ENCODE measurements at regions not wholly inside any gene's neighbourhood (a gene's known extent, or its start where the extent isn't known, plus 50 kb on each side); places are given as distances from the start of the nearest gene placed in this dataset.

DNA sequence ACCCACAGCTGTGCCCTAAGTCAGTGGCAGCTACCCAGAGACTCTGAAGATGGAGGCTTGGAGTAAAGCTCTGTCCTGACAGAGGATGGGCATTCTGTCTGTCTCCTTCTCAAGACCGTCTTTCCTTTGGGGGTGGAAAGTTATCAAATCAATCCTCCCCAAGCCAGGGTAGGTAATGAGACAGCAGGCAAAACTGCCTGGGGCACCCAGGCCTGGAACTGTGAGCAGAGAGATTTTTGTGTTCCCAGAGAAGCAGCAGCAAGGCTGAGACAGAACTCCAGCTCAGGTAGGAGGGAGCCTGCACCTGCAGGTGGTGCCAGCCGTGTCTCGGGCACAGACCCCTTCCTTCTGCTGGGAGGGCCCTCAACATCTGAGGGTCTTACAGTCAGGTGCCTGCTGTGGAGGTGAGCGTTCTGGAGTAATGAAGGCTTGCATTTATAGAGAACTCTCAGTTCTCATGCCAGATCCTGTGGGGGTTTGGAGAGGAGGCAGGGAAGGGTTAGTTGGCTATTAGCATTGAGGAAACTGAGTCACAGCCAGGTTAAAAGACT, 95.6 kb downstream of the RIPK4 start:
- DNase-seq = no peak

DNA sequence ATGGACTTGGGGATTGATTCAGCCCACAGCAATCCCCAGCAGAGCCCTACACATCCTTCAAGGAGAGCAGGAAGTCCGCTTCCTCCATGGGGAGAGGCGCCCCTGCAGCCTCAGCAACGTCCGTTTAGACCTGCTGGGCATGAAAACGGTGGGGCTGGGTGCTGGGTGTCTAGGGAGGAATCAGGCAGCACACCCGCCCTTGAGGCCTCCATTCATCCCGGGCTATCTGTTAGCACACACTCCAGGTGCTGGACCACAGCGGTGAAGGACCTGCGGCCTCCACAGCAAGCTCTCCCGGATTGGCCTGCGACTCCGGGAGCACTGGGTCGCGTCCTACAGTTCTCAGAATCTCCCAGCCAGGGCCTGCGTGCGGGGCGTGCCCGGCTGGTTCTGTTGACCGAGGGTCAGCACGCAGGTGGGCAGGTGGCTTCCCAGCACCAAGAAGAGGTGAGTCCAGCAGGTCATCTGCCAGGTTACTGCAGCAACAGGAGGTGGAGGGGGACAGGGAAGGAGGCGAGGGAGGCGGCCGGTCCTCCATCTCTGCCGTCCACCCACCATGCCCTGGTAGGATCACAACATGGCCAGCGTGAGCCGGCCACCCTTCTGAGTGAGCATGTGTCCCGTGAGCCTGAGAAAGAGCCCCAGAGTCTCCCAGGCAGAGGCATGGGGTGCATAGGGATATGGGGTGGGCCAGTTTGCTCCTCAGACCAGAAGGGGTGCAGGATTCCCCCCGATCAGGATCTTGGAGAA, 96.6 kb downstream of the RIPK4 start:
- no peak for DNase-seq

DNA sequence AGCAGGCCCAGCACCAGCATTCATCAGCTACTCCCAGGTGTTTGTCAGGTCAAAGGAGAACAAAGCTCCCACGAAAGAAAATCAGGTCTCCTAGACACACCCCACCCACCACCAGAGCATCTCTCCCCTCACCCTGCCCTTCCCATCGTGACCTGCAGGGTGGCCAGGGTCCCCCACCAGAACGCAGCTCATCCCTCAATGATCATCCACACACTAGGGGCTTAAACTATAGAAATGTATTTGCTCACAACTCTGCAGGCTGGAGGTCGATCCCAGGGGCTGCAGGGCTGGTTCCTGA, 97.4 kb downstream of the RIPK4 start:
- DNase-seq = no peak

DNA sequence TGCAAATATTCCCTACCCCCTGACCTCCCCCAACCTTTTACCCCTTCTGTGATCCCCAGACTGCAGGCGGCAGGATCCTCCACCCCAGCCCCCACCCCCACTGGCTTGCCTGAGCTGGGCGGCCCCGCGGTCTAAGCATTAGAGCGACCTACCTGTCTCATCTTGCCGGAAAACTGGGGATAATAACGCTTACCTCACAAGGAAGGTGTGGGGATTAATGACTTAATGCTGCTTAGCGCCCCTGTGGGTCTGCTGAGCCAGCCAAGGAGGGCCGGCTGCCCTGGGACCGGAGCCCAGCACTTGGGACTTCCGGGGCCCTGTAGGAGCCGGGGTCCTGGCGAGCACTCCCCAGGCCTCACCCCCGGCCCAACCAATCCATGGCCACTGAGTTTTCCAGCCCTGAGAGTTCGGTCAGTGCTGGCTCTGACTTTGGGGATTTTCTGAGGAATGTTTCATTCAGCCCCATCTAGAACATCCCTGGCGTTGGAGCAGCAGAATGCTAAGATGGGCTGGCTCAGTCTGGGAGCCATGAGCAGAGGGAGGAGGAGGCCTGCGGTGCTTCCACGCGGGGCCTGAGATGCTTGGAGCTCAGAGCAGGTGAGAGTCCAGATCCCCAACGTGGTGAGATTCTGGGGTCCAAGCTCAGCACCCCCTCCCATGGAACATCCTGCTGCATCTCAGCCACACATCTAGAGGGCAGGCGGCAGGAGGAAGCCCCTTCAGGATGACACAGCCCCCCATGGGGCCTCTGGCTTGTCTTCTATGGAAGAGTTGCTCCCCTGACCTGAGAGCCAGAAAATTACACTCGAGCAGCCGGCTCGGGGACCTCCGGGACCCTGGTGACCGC, 97.9 kb downstream of the RIPK4 start:
- no peak for DNase-seq

DNA sequence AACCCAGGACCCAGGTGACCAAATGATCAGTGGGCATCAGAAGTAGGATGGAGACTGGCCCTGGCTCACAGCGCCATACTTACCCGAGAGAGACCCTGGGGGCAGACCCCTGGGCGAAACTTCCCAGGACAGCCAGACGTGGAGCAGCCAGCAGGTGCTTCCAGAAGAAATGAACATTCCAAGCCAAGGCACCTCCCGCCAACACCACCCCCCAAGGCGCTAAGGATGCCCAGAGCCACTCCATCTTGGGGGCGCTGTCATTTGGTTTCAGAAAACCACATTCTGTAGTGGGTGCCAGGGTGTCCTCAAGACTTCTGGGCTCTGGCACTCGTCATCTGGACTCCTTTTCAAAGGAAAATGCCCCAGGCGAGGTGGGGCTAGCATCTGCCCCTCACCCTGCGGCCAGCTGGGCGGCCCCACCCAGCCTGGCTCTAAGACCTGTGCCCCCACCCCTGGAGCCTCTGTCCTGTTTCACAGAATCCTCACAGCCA, 98.8 kb downstream of the RIPK4 start:
- DNase-seq = no peak

DNA sequence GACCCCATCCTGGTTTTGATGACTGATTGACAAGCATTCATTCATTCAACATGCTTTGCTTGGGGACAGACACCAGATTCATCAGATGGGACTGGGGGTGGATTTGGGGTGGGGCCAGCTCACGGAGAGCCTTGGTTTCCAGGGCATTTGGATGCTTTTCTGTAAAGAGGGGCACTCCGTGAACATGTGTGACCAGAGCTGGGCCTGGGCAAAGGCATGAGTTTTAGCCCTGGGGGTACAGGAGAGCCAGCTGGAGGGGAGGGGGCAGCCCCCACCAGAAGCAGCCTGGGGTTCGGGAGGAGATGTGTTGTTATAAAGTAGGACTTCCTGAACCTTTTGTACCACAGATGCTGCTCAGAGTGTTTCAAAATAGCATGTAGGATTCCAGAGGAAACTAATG, 99.7 kb downstream of the RIPK4 start:
- DNase-seq = no peak

DNA sequence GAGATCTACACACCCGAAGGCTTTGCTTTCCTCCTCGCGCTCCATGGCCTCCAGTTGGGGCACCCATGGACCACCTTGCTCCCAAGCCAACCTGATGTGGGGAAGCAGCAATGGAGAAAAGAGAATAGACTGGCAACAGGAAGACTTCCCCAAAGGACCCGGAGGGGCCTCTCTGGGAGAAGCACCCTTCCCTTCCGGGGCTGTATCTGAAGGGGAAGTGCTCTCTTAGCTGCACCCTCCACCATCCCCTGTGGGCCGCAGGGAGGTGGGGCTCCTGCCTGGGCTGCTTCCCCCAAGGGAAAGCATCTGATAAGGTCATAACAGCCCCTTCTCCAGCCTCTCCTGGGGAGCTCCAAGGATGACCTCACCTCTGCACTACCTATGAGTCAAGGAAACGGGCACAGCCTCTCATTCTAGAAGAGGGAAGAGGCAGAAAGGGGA, 100.2 kb downstream of the RIPK4 start:
- DNase-seq = no peak

DNA sequence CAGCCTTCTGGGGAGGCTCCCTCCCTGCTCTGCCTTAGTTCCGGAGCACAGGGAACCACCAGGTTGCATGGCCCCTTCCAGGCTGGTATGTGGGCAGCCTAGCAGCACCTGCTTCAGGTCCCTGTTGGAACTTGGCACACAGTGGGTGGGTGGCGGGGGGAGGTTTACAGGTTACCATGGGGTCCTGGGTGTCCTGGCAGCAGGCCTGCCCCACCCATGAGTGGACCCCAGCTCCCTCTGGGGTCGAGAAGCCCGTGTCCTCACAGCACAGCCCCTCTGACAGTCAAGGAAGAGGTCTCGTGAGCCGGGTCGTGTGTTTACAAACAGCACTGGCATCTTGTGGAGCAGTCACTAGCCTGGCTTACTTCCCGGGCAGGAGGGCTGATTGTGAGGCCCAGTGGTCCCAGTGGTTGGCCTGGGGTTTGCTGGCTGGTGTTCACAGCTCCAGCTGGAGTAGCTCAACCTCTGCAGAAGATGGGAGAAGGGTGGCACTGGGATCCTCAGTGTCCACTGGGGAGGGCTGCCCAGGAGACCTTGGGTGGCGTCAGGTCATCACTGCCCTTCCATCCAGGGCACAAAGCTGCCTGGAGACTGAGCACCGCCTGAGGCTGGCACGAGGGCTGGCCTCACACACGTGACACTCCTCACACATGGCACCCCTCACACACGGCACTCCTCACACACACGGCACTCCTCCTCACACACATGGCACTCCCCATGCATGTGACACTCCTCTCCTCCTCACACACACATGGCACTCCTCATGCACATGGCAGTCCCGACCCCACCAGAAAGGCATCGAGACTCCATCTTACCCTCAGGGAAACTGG, 100.9 kb downstream of the RIPK4 start:
- no peak for DNase-seq

DNA sequence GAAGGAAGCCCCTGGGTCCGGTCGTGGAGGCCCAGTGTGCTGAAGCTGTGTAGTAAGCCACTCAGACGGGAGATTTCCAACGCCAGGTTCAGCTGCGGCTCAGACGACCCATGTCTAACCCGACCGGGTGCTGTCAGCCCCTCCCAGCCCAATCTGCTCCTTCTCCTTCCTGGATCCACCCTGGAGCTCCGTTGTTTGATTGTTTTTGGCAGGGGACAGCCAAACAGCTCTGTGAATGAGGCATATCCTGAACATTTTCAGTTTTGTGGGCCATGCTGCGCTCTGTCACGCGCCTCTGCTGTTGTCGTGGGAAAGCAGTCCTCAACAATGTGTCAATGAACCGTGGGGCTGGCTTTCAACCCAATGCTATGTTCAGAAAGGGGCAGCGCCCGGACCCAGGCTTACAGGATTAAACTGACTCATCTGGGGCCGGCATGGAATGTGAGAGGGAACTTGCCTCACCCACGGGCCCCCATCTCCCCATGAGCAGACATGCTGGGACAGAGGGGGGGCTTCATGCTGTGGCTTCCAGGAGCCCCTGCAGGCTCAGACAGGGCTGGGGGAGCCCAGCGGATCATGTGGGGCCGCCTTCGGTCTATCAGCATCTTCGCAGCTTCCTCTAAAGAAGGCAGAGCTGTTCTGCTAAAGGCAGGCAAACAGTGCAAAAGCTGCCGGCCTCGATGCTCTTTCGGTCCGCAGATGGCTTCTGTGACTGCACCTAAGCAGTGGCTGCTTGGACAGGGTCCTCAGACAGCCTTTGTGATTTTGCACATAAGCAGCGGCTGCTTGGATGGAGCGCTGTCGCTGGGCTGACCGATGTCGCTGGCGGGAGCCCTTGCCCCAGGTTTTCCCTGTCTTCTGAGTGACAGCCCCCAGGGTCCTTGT, 101.7 kb downstream of the RIPK4 start:
- DNase-seq = no peak

DNA sequence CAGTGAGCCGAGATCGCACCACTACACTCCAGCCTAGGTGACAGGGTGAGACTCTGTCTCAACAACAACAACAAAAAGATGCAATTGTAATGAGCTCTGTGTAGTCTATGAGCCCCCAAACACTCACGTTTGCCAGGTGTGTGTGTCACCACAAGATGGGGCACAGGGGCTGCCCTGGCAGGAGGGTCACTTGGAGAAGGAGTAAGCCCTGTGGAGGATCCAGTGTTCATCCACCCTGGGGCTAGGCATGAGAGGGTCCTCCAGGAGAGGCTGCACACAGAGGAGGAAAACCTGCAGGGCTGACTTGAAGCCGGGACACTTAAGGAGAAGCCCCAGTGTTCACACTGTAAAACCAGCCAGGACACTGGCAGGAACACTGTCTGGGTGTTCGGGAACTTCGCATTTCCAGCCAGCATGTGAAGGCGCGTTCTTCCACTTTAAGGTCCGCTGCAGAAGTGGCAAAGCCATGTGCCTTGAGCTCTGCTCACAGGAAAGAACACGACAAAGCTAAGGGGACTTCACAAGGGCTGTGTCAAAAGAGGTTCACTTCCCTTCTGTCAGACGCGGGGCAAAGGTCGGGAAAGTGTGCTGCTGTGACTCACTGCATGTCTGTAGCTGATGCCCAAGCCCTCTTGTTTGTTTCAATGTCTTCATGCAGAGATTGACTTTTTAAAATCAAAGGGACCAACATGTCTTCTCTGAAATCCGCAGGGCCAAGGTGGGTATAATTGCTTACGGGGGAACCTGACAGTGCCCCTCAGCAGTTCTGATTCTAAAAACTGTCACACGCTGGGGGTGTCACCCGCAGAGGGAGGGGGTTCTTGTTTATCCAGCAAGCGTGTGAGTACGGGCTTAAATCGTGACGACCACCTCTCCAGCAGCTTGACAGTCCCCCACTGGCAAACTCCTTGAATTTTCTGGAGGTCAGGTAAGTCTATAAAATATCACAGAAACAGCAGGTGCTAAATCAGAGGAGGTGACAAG, 102.8 kb downstream of the RIPK4 start:
- no peak for DNase-seq

DNA sequence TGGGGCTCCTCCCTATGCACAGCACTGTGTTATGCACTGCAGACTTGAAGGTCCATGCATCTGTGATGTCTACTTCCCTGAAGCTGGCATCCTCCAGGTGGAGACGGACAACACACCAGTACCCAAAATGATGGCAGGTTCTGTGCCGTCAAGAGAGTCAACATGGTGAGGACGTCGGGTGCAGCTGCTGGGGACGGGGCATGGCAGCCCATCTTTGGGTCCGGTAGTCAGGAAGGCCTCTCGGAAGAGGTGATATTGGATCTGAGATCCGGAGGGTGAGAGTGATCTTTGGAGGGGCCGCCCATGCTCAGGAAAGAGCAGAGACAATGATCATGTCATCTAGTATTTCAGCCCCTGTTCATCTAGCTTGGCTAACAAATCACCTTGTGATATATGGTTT, 104.1 kb downstream of the RIPK4 start:
- no peak for DNase-seq

DNA sequence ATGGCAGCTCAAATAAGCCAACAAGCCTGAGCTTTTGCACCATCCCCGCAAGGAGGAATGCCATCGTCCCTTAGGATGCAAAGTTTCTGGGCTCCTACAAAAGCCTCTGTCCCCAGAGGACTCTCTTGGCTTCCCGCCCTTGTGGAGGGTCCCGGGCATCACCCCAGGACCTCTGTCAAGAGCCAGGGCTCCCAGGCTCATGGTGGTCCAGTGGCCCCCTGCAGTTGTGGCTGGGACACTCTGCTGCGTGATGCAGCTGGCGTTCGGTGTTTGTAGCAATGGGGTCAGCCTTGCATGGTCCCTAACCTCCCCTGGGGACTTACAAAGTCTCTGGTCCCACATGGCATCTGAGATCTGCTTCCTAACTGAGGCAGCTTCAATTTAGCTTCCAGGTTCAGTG, 104.7 kb downstream of the RIPK4 start:
- no peak for DNase-seq

DNA sequence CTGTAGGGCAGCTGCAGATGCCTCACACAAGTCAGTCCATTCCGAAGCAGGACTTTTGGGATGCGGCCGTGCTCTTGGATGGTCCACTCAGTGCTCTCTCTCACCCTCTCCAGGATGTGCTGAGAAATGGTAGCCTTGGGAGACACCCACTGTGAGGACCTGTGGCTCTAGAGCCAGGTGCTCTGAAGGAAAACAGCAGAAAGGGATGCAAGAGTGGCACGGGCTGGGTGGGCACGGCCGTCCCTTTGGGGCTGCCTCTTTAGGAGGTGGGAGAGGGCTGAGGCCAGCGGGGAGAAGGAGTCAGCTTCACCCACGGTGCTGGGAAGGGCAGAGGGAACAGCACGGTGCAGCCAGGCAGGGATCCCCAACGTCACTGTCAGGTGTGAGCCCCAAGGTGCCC, 106.1 kb downstream of the RIPK4 start:
- no peak for DNase-seq

DNA sequence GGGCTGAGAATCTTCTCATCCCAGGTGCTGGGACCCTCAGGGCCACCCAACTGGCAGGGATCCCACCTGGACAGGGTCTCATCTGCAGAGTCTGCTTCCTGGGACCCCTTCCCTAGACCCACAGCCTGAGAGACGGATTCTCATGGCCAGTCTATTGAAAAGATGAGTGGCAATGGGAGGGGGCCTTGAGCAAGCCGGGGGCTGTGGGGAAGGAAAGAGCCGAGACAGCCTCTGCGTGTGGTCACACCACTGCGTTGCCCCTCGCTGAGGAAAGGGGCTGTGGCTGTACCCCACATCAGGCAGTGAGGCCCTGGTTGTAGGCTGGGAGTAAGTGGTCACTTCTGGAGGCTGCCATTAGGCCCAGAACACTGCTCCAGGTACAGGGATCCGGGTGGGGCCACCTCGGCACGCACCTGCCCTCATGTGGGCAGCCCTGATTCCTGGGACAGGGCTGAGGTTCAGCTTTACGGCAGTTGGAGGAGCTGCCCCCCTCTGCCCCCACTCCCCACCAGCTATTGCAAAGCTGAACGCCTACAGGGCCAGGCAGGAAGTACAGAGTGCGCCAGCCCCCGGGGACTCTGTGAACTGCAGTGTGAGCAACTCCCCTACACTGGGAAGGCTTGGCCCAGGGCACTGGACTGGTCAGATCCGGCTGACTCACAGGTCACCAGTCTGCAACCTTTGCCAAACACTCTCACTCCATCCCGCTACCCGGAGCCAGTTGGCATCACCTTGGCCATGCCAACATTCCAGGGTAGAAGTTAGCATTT, 106.9 kb downstream of the RIPK4 start:
- no peak for DNase-seq

DNA sequence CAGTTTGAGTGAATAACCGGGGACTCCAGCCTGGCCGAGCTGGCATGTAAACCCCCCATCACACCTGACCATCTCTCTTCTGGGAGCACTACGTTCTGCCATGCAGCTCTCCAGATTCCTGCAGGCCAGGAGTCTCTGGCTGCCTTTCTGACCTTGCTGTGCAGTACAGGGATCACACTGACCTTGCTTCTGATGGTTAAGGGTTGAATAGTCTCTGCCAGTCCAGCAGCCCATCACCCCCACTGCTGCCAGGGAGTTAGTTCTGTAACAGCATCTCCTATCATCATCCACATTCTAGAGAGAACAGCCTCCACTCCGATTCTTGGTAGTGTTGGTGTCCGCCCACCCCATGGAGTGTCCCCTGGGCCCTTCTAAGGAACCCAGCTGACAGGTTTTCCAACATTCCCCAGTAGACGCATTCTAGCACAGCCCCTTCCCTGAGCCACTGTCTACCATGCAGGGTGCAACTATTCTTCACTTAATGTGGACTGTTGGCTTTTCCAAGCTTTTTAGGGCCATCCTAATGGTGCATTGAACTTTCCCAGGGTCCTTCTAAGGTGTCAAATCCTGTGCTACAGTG, 109.8 kb downstream of the RIPK4 start:
- DNase-seq = no peak

DNA sequence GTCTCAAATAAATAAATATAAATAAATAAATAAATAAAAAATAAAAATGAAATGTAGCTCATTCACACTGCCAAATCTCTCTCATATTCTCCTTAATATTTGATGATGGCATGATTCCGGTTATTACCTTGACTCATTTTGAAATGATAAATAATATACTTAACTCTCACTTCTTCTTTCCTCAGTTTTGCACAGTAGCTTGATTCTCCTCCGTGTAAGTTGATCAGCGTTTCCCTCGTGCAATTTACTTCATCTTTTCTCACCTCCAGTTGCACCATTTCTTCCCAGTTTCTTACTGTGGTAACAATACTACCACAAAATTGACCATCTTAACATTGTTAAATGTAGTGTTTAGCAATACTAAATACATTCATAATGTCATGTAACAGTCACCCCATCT, 111.6 kb downstream of the RIPK4 start:
- no peak for DNase-seq

DNA sequence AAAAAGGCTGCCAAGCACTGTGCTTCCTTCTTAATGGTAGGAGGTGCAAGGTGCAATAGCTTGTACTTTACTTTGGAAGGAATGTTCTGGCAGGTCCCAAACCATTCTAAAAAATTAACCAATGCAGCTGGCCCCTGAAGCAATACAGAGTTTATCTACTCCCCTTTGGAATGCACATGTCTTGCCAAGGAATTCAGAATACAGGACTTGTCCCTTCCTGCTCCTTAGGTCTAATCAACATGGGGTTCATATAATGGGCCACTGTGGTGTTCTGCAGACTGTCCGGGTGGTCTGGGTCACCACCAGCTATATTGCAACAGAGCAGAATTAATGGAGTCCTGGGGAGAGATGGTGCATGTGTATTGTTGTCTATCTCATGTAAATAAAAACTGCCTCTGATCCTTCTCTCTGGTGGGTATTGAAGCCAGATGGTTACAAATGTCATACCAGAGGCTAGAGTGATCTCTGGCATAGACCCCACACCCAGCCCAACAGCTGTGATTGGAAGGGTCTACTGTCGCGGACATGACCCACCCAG, 112.8 kb downstream of the RIPK4 start:
- no peak for DNase-seq

DNA sequence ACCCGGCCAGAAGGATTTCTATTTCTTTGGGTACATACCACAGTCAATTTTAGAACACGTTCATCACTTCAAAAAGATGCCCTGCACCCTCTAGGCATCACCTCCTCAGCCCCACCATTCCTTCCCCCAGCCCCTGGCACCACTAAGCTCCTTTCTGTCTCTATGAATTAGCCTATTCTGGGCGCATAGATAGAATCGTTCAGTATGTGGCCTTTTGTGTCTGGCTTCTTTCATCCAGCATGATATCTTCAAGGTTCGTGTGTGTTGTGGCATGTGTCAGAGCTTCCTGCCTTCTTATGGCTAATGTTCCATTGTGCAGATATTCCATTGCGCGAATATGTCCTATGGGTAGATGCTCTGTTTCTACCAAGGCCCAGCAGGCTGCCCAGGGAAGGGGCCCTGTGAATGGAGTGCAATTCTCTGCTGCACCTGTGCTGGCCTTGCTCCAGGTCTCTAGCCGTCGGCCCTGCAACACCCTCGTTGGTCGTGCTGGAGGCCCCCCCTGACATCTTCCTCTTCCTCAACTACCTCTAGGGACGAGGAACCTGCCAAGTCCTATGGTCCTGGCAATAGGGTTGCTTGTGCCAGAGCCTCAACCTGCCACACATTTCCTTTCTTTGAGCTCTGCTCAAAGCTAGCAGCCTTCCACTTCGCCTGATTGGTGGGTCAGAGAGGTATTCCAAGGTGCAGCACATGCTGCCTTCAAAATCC, 113.5 kb downstream of the RIPK4 start:
- DNase-seq = no peak

DNA sequence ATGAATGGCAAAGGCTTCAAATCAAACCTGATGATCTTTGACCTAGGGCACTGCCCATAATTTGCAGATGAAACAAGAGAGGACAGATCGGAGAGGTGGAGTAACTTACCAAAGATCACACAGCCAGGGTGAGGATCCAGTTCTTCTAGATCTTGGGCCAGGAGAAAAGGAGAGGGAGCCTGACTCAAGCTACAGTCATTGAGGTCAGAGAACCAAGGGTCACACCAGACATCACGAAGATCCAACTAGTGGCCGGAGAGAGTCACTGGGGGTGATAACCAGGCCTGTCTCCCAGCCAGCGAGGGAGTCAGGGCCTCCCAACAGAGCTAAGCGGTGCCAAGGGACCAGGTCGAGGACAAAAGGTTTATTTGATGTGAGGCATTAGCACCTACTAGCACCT, 115.0 kb downstream of the RIPK4 start:
- no peak for DNase-seq
